CD4-positive, alpha-beta T cell (primary cell): ENCODE measurements at regions not wholly inside any gene's neighbourhood (a gene's known extent, or its start where the extent isn't known, plus 50 kb on each side); places are given as distances from the start of the nearest gene placed in this dataset.
"Not testable (repeated sequence)": the region's sequence is repeated elsewhere in the genome, so short reads cannot be mapped to it uniquely, and the experiment has no call there.

ENCODE experiments used
- ATAC-seq: fragments of 200-7000 bp; cut with Tn5 transposase; one replicate; pipeline ENCODE4 v1.10.0; 2022; ENCODE audit warnings: mild to moderate bottlenecking; ENCODE audit not compliant: poor library complexity
- CTCF ChIA-PET: fragments of 350-600 bp; sonication (Branson Sonifier 250); formaldehyde crosslinking; loops from one replicate; lab custom pipeline; 2021; ENCODE audit warnings: antibody characterized with exemption, inconsistent platforms; lab: Charles Lee
- POLR2A ChIA-PET: fragments of 350-600 bp; sonication (Branson Sonifier 250); formaldehyde crosslinking; loops from one replicate; lab custom pipeline; 2021; ENCODE audit warnings: antibody characterized with exemption, inconsistent platforms; lab: Charles Lee
- DNase-seq, 14 experiments: peaks; one replicate each; pipeline ENCODE4 v3.0.0-alpha.2; 2013 to 2020; ENCODE audit warnings: mixed read lengths in 2 of 14
- H3K27ac ChIP-seq, 2 donors: one replicate each; pipeline versions ENCODE4 v1.5.1 to v1.7.0; 2013; ENCODE audit warnings: low read length in 2 of 2, low read depth in 1 of 2, mild to moderate bottlenecking in 1 of 2
- H3K27me3 ChIP-seq, 2 experiments: 1 replicate in 1 of 2; 2 replicates in 1 of 2; pipeline versions ENCODE4 v1.6.1 to v1.7.0; 2013; ENCODE audit warnings: low read length in 2 of 2, control low read depth in 1 of 2, mild to moderate bottlenecking in 1 of 2, moderate library complexity in 1 of 2; ENCODE audit not compliant: insufficient read depth in 2 of 2, control insufficient read depth in 1 of 2
- H3K36me3 ChIP-seq: one replicate; pipeline ENCODE4 v1.6.1; 2013; ENCODE audit warnings: low read length, control low read depth; ENCODE audit not compliant: insufficient read depth
- H3K4me1 ChIP-seq: one replicate; pipeline ENCODE4 v1.6.1; 2013; ENCODE audit warnings: low read length, control low read depth; ENCODE audit not compliant: insufficient read depth
- H3K4me3 ChIP-seq: one replicate; pipeline ENCODE4 v1.5.1; 2013; ENCODE audit warnings: mild to moderate bottlenecking, low read length, moderate library complexity
- H3K9me3 ChIP-seq, 2 experiments: 1 replicate in 1 of 2; 2 replicates in 1 of 2; pipeline versions ENCODE4 v1.6.1 to v1.7.0; 2013; ENCODE audit warnings: low read length in 2 of 2, mild to moderate bottlenecking in 2 of 2, control low read depth in 1 of 2, moderate library complexity in 1 of 2; ENCODE audit not compliant: control insufficient read depth in 1 of 2, insufficient read depth in 1 of 2
- H3K27ac Mint-ChIP-seq: one replicate; pipeline ENCODE4 v1.8.0; 2020; ENCODE audit warnings: mixed read lengths
- H3K27me3 Mint-ChIP-seq: one replicate; pipeline ENCODE4 v1.8.0; 2021; ENCODE audit warnings: mixed read lengths
- H3K36me3 Mint-ChIP-seq: one replicate; pipeline ENCODE4 v1.8.0; 2021; ENCODE audit warnings: low read depth, mixed read lengths
- H3K4me1 Mint-ChIP-seq: one replicate; pipeline ENCODE4 v1.8.0; 2021; ENCODE audit warnings: low read depth, mixed read lengths
- H3K4me3 Mint-ChIP-seq: one replicate; pipeline ENCODE4 v1.8.0; 2020; ENCODE audit warnings: mild to moderate bottlenecking, mixed read lengths
- H3K9me3 Mint-ChIP-seq: one replicate; pipeline ENCODE4 v1.8.0; 2020; ENCODE audit warnings: mixed read lengths
- intact Hi-C, 2 experiments: fragments of 100-400 bp; cut with DNase I in 1 of 2; cut with micrococcal nuclease in 1 of 2; formaldehyde crosslinking; loops; one replicate each; pipeline versions ENCODE4 v1.15.1 to v1.9.0; 2023 to 2025; cut with DNase I, micrococcal nuclease
- TF ChIP-seq, protein P1 (sequence below): fragments of 200-600 bp; IDR thresholded peaks from one replicate; pipeline ENCODE4 v1.8.0; 2022; ENCODE audit warnings: antibody characterized with exemption, mild to moderate bottlenecking

DNA sequence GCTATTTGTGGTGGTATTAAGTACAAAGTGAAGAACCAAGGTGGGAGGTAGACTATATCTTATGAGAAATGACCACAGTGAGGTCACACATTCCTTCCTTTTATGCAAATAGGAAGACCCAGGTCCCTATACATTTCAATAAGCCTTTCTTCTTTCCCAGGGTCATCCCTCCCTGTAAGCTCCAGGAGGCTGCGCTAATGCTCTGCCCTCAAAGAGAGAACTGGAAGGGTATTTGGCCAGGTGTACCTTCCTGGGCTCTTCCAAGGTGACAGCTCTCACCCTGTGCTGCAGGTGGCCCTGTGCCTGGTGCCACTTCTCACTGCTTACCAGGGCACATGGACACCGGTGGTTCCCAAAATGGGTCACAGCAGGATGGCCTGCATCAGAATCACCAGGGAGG is 103.4 kb downstream of the KBTBD2 start:
- H3K36me3 Mint-ChIP-seq, H3K36me3 ChIP-seq, intact Hi-C loops, H3K27me3 ChIP-seq, H3K27ac ChIP-seq, H3K27me3 Mint-ChIP-seq, H3K27ac Mint-ChIP-seq, H3K4me3 ChIP-seq, H3K9me3 Mint-ChIP-seq, POLR2A ChIA-PET, ATAC-seq, H3K9me3 ChIP-seq, H3K4me3 Mint-ChIP-seq, H3K4me1 ChIP-seq, DNase-seq, H3K4me1 Mint-ChIP-seq: not testable (repeated sequence)
- CTCF ChIA-PET = interaction anchor here (0.7 kb wide), 1 partner anchor 996 kb away, joined by 3 read pairs; no protein-coding TSS in a partner anchor

DNA sequence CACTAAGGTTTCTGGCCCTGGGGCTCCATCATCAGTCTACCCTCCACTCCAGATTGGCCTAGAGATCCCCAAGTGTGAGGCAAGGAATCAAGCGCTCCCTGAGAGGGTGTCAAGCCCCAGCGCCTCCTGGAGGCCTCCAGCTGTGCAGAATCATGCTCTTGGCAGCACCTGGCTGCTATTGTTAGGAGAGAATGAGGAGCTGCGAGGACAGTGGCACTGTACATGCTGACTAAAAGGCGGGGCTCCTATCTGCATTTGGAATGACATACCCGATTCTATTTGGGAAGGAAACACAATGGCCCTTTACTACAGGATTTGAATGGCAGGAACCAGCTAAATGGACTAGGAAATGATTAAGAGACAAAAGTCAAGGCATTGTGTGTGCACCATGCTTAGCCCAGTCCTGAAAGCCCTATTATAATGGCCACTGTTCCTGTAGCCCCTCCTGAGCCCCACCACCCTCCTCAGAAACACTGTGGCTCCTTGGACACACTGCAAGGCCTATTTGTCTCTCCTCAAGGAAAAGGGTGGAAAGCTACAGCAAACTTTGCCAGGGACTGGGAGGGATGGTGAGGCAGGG is 106.1 kb downstream of the KBTBD2 start:
- H3K27ac Mint-ChIP-seq, intact Hi-C loops, H3K4me3 Mint-ChIP-seq, CTCF ChIA-PET, H3K4me1 ChIP-seq, H3K27me3 ChIP-seq, H3K9me3 ChIP-seq, H3K36me3 Mint-ChIP-seq, H3K27me3 Mint-ChIP-seq, H3K27ac ChIP-seq, H3K4me3 ChIP-seq, ATAC-seq, H3K4me1 Mint-ChIP-seq, H3K9me3 Mint-ChIP-seq, H3K36me3 ChIP-seq, DNase-seq, POLR2A ChIA-PET: not testable (repeated sequence)

DNA sequence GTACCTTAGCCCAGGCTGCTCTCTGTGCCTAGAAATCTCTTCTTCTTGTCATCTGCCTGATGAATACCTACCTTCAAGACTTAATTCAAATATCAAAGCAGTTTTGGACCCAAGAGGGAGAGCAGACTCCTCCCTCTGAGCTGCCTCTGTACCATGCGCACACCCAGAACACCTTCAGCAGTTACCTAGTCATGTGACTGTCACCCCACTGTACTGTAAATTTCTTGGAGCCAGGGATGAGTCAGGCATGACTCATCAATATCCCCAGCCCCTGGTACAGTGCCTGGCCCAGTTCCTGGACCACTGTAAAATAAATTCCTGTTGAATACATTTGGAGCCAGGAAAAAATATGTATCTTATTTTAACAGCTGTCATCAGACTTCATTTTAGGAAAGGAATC is 111.7 kb downstream of the KBTBD2 start:
- H3K4me3 Mint-ChIP-seq, H3K36me3 ChIP-seq, POLR2A ChIA-PET, CTCF ChIA-PET, H3K9me3 ChIP-seq, H3K27ac ChIP-seq, H3K27me3 ChIP-seq, H3K4me3 ChIP-seq, H3K4me1 Mint-ChIP-seq, H3K36me3 Mint-ChIP-seq, H3K4me1 ChIP-seq, H3K9me3 Mint-ChIP-seq, ATAC-seq, DNase-seq, H3K27me3 Mint-ChIP-seq, H3K27ac Mint-ChIP-seq, intact Hi-C loops: not testable (repeated sequence)

DNA sequence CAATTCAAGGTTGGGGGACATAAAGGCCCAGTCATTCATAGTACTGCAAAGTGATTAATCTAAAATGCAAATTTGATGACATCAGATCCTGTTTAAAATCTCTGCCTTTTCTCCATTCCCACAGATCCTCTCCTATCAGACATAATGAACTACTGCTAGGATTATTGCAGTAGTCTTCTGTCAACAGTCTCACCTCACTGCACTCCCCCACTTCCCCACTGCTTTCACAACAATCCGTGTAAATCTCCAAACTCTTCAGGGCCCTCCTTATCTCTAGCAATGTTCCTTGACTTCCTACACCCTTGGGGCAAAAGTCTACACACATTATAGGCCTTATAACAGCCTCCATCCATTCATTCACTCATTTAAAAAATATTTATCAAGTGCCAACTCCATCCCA is 112.4 kb downstream of the KBTBD2 start:
- no peak for DNase-seq
- Histone ChIP-seq H3K4me1 (no peaks in the 10 kb centered on the region), H3K27ac (no peak overlapping the region), H3K9me3 (peaks cover 0 to 3% of the 10 kb centered on the region in 2 experiments), H3K27me3 (no peaks in the 10 kb centered on the region), H3K36me3 (no peaks in the 10 kb centered on the region), H3K4me3 (no peak overlapping the region)
- POLR2A ChIA-PET = no interaction called here
- TF ChIP-seq, protein P1, sequence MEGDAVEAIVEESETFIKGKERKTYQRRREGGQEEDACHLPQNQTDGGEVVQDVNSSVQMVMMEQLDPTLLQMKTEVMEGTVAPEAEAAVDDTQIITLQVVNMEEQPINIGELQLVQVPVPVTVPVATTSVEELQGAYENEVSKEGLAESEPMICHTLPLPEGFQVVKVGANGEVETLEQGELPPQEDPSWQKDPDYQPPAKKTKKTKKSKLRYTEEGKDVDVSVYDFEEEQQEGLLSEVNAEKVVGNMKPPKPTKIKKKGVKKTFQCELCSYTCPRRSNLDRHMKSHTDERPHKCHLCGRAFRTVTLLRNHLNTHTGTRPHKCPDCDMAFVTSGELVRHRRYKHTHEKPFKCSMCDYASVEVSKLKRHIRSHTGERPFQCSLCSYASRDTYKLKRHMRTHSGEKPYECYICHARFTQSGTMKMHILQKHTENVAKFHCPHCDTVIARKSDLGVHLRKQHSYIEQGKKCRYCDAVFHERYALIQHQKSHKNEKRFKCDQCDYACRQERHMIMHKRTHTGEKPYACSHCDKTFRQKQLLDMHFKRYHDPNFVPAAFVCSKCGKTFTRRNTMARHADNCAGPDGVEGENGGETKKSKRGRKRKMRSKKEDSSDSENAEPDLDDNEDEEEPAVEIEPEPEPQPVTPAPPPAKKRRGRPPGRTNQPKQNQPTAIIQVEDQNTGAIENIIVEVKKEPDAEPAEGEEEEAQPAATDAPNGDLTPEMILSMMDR = no peak
- no peak overlapping the region for H3K27ac Mint-ChIP-seq
- H3K4me3 Mint-ChIP-seq = no peak overlapping the region
- H3K9me3 Mint-ChIP-seq = peaks cover 6% of the 10 kb centered on the region
- H3K36me3 Mint-ChIP-seq = no peaks in the 10 kb centered on the region
- intact Hi-C loops = no loop called here
- CTCF ChIA-PET = no interaction called here
- peaks cover 6% of the 10 kb centered on the region for H3K27me3 Mint-ChIP-seq
- no peak for ATAC-seq
- H3K4me1 Mint-ChIP-seq = no peaks in the 10 kb centered on the region

DNA sequence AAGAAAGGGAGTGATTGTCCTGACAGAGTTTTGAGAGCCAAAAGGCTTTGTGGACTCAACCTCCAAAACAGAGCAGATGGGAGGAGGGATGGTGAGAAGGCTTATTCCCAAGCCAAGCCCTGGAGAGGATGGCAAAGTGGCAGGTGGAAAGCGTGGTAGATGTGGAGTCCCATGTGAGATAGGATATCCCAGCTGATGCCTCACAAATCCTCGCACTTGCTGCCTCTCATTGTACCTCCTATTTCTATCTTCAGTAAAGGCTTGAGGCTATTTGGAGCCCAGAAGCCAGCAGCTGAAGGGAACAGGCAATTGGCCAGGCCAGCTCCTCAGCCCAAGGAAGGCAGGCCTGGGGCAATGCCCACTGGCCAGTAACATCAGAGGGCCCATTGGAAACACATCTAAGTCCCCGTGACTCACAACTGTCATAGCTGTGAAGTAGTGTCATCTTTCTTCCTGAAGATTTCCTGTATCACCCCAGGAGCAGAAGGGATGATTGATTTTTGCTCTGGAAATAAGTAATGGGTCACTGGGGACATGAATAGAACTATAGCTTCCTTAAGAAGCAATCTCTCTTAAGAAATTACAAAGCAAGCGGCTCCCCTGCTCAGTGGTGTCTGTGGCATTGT is 114.4 kb downstream of the KBTBD2 start:
- H3K4me3 Mint-ChIP-seq, H3K27ac Mint-ChIP-seq, ATAC-seq, H3K36me3 ChIP-seq, DNase-seq, CTCF ChIA-PET, intact Hi-C loops, H3K4me1 Mint-ChIP-seq, H3K27me3 ChIP-seq, H3K4me1 ChIP-seq, H3K9me3 Mint-ChIP-seq, H3K9me3 ChIP-seq, H3K4me3 ChIP-seq, H3K27ac ChIP-seq, H3K36me3 Mint-ChIP-seq: not testable (repeated sequence)
- peaks cover 19% of the 10 kb centered on the region for H3K27me3 Mint-ChIP-seq
- POLR2A ChIA-PET = interaction anchor here (0.7 kb wide), 1 partner anchor 285 kb away, joined by 3 read pairs; the partner anchor contains the start of gene NT5C3A

DNA sequence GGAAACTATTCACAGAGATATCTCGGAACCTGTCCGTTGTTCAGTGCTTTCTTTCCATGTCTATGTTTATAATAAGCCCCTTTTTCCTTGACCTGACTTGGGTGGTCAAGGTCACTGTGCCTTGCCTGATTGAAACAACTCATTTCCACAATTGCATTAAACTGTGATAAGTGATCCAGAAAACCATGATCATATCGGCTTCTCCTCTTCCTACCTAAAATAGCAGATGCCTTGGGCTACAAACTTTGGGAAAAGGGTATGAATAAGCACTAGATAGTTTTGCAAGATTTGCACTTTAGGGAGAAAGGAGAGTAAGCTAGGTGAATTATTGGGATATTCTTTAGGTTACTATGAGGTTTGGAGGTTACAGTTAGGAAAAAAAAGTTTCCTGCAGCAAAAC is 115.2 kb downstream of the KBTBD2 start:
- H3K4me1 Mint-ChIP-seq, H3K36me3 Mint-ChIP-seq, DNase-seq, H3K4me1 ChIP-seq, intact Hi-C loops, ATAC-seq, H3K9me3 ChIP-seq, H3K27ac Mint-ChIP-seq, H3K27ac ChIP-seq, H3K36me3 ChIP-seq, H3K27me3 ChIP-seq, H3K9me3 Mint-ChIP-seq, H3K4me3 Mint-ChIP-seq, H3K4me3 ChIP-seq: not testable (repeated sequence)
- peaks cover 27% of the 10 kb centered on the region for H3K27me3 Mint-ChIP-seq
- POLR2A ChIA-PET = interaction anchor here (0.7 kb wide), 1 partner anchor 286 kb away, joined by 3 read pairs; the partner anchor contains the start of gene NT5C3A
- CTCF ChIA-PET = interaction anchor here (0.7 kb wide), 1 partner anchor 68 kb away, joined by 3 read pairs; no protein-coding TSS in a partner anchor
